ENCODE measurements at regions not wholly inside any gene's neighbourhood (a gene's known extent, or its start where the extent isn't known, plus 50 kb on each side); places are given as distances from the start of the nearest gene placed in this dataset.

DNA sequence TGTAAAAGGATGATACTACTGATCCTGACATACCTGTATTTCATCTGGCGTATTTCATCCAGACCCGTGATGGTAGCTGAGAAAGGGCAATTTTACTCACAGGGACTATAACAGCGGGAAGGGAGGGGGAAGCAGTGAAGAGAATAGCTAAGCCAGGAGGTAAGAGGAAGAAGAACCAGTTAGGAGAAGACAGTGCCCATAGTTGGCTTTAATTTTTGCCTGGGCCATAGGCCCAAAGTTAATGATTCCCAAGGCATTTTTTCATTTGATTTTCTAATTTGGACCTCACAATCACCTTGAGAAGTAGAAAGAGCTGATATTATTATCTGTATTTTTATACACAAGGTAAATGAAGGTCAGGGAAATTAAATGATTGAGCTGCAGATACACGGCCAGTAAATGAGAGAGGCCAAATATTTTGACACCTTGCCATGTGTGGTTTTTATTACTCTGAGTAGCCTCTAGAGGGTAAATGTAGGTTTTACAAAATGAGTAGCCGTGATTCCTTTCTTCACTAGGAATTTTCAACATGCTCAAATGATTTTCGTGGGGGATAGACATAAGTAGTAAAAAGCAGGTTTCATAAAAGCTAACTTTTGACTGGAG is 382.2 kb downstream of the FUT8 start:
- H3K4me3 ChIP-seq (ENCODE audit: low read depth, low read length) = no peak overlapping the region
- TF ChIP-seq, protein P1, sequence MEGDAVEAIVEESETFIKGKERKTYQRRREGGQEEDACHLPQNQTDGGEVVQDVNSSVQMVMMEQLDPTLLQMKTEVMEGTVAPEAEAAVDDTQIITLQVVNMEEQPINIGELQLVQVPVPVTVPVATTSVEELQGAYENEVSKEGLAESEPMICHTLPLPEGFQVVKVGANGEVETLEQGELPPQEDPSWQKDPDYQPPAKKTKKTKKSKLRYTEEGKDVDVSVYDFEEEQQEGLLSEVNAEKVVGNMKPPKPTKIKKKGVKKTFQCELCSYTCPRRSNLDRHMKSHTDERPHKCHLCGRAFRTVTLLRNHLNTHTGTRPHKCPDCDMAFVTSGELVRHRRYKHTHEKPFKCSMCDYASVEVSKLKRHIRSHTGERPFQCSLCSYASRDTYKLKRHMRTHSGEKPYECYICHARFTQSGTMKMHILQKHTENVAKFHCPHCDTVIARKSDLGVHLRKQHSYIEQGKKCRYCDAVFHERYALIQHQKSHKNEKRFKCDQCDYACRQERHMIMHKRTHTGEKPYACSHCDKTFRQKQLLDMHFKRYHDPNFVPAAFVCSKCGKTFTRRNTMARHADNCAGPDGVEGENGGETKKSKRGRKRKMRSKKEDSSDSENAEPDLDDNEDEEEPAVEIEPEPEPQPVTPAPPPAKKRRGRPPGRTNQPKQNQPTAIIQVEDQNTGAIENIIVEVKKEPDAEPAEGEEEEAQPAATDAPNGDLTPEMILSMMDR (IDR thresholded peaks at IDR 0.05; ENCODE audit: borderline replicate concordance, insufficient read depth, low read depth, low read length) = no peak

DNA sequence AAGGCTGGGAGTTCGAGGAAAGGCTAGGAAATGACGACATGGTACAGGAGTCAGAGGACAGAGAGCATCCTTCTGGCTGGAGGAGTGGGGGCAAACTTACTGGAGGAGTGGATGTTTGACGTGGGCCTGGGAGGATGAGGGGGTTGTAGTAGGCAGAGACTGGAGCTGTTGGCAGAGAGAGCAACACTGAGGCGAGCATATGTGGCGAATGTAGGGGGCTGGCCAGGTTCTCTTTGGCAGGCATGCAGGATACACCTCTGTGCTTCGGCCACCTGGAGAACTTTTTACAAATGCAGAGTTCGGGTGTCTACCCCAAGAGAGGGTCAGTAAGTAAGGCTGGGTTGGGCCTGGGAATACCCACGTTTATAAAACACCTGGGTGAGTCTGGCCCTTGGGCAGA is 385.7 kb downstream of the FUT8 start:
- TF ChIP-seq, protein P1 (IDR thresholded peaks at IDR 0.05; ENCODE audit: borderline replicate concordance, insufficient read depth, low read depth, low read length) = no peak
- H3K4me3 ChIP-seq (ENCODE audit: low read depth, low read length) = no peak overlapping the region

DNA sequence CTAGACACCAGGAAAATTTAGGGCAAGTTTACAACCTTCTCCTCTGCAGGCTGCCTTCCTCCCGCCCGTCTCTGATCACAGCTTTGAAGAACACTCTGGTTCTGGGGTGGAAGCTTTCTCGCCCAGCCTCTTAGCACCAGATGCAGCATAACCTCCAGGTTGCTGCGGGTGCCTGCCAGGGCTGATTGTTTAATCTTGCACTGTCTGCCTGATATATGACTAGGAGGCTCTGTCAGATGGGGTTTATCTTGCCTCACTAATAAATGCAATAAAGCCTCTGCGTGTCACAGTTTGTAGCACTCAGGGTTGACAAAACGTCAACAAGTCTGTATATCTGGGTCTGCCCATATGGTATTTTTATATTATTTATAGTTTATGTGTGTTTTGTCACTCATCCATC is 388.2 kb downstream of the FUT8 start:
- no peak overlapping the region for H3K4me3 ChIP-seq (ENCODE audit: low read depth, low read length)
- TF ChIP-seq, protein P1 (IDR thresholded peaks at IDR 0.05; ENCODE audit: borderline replicate concordance, insufficient read depth, low read depth, low read length) = no peak

DNA sequence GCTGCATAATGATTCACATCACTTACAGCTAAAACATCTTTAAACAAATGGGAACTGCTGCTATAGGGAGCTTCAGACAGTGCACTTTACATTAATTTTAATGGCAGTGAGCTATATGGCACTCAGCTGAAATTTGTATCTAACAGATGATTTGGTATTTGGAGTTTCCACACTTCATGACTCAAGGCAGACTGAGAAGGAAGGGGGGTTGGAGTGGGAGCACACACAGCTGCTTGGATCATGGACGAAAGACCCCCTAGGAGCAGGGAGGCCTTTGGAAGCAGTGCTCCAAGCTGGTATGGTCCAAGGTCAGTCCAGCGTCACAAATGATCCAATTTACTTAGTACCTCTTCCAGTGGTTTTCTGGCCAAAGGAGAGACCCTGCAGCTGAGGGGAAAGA is 389.7 kb downstream of the FUT8 start:
- TF ChIP-seq, protein P1 (IDR thresholded peaks at IDR 0.05; ENCODE audit: borderline replicate concordance, insufficient read depth, low read depth, low read length) = no peak

DNA sequence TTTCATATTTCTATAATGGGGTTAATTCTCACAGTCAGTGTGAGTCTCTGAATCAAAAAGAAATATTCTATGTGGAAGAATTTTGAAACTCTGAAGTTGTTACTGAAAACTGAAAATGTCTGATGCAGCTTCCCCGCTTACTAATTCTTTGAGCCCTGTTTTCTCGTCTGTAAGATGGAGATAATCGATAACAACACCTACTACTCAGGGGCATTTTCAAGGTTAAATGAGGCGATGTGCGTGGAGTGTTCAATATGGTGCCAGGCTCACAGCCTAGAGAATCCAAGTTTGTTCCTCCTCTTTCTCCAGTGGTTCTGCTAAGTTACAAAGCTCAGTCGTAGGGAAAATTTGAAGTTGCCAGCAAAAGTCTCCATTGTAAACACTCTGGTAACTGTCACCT is 391.4 kb downstream of the FUT8 start:
- TF ChIP-seq, protein P1 (IDR thresholded peaks at IDR 0.05; ENCODE audit: borderline replicate concordance, insufficient read depth, low read depth, low read length) = no peak

More for the DNA sequence above, 389.7 kb downstream of the FUT8 start:
- H3K4me3 ChIP-seq (ENCODE audit: low read depth, low read length) = no peak overlapping the region

DNA sequence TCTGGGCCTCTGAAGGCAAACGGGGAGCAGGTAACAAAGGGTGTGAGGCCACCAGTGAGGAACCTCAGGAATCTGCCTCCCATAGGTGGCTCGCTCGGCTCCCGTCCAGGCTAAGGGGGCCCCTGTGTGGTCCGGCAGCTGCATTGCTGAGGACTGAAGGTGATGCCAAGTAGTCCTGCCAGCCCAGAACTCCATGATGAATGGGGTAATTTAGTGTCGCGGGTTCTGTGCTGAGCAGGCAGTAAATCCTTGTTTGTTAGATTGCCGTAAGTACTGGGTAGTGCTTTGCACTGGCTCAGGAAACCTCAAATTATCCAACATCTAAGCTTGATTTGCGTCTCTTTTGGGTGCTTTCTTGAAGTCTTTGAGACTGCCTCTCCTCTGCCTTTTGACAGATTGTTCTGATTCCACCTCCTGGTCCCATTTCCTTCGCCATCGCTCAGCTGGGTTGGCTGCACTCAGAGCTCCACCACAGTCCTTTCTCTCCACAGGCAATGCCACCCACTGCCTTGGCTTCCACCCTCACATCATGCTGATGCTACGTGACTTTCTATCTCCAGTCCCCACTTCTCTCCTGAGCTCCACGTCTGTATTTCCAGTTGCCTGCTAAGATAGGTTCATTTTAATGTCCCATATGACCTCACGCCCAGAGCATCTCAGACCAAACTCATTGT is 392.0 kb downstream of the FUT8 start:
- TF ChIP-seq, protein P1 (IDR thresholded peaks at IDR 0.05; ENCODE audit: borderline replicate concordance, insufficient read depth, low read depth, low read length) = no peak
- H3K4me3 ChIP-seq (ENCODE audit: low read depth, low read length) = no peak overlapping the region

More for the DNA sequence above, 391.4 kb downstream of the FUT8 start:
- H3K4me3 ChIP-seq (ENCODE audit: low read depth, low read length) = no peak overlapping the region

DNA sequence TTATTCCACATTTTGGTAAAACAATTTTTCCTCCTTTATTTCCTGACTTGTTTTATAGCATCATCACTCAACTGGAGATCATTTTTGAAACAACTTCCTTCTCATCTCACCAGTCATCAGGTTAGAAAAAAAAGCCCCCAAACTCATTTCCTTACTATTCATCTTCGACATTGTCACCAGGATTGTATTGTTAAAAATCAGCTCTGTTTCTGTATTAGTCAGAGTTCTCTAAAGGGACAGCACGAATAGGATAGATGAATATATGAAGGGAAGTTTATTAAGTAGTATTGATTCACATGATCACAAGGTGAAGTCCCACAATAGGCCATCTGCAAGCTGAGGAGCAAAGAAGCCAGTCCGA is 392.6 kb downstream of the FUT8 start:
- TF ChIP-seq, protein P1 (IDR thresholded peaks at IDR 0.05; ENCODE audit: borderline replicate concordance, insufficient read depth, low read depth, low read length) = no peak
- H3K4me3 ChIP-seq (ENCODE audit: low read depth, low read length) = no peak overlapping the region

All from GM12875 (cell line).